Activated naive CD8-positive, alpha-beta T cell treated with anti-CD3 and anti-CD28 coated beads, Interleukin-2, amount 50 U/mL, for 24 hours (primary cell): ENCODE measurements at regions not wholly inside any gene's neighbourhood (a gene's known extent, or its start where the extent isn't known, plus 50 kb on each side); places are given as distances from the start of the nearest gene placed in this dataset.
"Not testable (repeated sequence)": the region's sequence is repeated elsewhere in the genome, so short reads cannot be mapped to it uniquely, and the experiment has no call there.

ENCODE experiments used
- ATAC-seq: fragments of 150-1000 bp; cut with Tn5 transposase; one replicate; pipeline ENCODE4 v1.10.0; 2021
- DNase-seq: peaks from one replicate; pipeline ENCODE4 v3.0.0; 2021
- H3K27ac Mint-ChIP-seq: one replicate; pipeline ENCODE4 v1.8.0; 2021; ENCODE audit warnings: mild to moderate bottlenecking, mixed read lengths
- H3K27me3 Mint-ChIP-seq: one replicate; pipeline ENCODE4 v1.8.0; 2021; ENCODE audit warnings: mixed read lengths
- H3K36me3 Mint-ChIP-seq: one replicate; pipeline ENCODE4 v1.8.0; 2021; ENCODE audit warnings: low read depth, mixed read lengths
- H3K4me1 Mint-ChIP-seq: one replicate; pipeline ENCODE4 v1.8.0; 2021; ENCODE audit warnings: mixed read lengths
- H3K4me3 Mint-ChIP-seq: one replicate; pipeline ENCODE4 v1.8.0; 2021; ENCODE audit warnings: mild to moderate bottlenecking, moderate library complexity, mixed read lengths
- H3K9me3 Mint-ChIP-seq: one replicate; pipeline ENCODE4 v1.8.0; 2021; ENCODE audit warnings: mixed read lengths

- H3K9me3 Mint-ChIP-seq: no peaks in the 10 kb centered on the region
- H3K27me3 Mint-ChIP-seq: peaks cover 3% of the 10 kb centered on the region
- no peak overlapping the region for H3K4me3 Mint-ChIP-seq
- DNase-seq (no peak), ATAC-seq (no peak)
- H3K4me1 Mint-ChIP-seq: peaks cover 36% of the 10 kb centered on the region
- H3K36me3 Mint-ChIP-seq: no peaks in the 10 kb centered on the region
- H3K27ac Mint-ChIP-seq: no peak overlapping the region
Measured at GRCh38 chr10:30752481-30752881, 122.9 kb upstream of the LYZL2 start.

GRCh38 chr10:30751678-30752331 is 122.3 kb upstream of the LYZL2 start:
- DNase-seq (peak; percentile 84), ATAC-seq (peak; percentile 74)
- Mint-ChIP-seq H3K4me1 (peaks cover 43% of the 10 kb centered on the region), H3K4me3 (peak overlapping the region; percentile 47), H3K36me3 (no peaks in the 10 kb centered on the region), H3K27me3 (peaks cover 3% of the 10 kb centered on the region), H3K27ac (peak overlapping the region; percentile 53), H3K9me3 (no peaks in the 10 kb centered on the region)

- peaks cover 3% of the 10 kb centered on the region for H3K27me3 Mint-ChIP-seq
- H3K4me3 Mint-ChIP-seq: peak overlapping the region; percentile 47
- no peaks in the 10 kb centered on the region for H3K9me3 Mint-ChIP-seq
- peak; percentile 53 for ATAC-seq
- no peaks in the 10 kb centered on the region for H3K36me3 Mint-ChIP-seq
- peaks cover 45% of the 10 kb centered on the region for H3K4me1 Mint-ChIP-seq
- DNase-seq: no peak
- peak overlapping the region; percentile 53 for H3K27ac Mint-ChIP-seq
Measured at GRCh38 chr10:30750971-30751677, 121.6 kb upstream of the LYZL2 start.

GRCh38 chr10:30749385-30749784 is 119.8 kb upstream of the LYZL2 start:
- Mint-ChIP-seq H3K4me3 (no peak overlapping the region), H3K36me3 (no peaks in the 10 kb centered on the region), H3K27me3 (peaks cover 5% of the 10 kb centered on the region), H3K9me3 (no peaks in the 10 kb centered on the region), H3K27ac (no peak overlapping the region), H3K4me1 (peaks cover 47% of the 10 kb centered on the region)
- ATAC-seq (no peak), DNase-seq (no peak)

- ATAC-seq: no peak
- Mint-ChIP-seq H3K9me3 (no peaks in the 10 kb centered on the region), H3K36me3 (no peaks in the 10 kb centered on the region), H3K27ac (peak overlapping the region; percentile 43), H3K27me3 (peaks cover 5% of the 10 kb centered on the region), H3K4me3 (no peak overlapping the region), H3K4me1 (peaks cover 53% of the 10 kb centered on the region)
- DNase-seq: no peak
Measured at GRCh38 chr10:30748152-30748973, 118.8 kb upstream of the LYZL2 start.

- peaks cover 5% of the 10 kb centered on the region for H3K27me3 Mint-ChIP-seq
- no peaks in the 10 kb centered on the region for H3K36me3 Mint-ChIP-seq
- H3K27ac Mint-ChIP-seq: peak overlapping the region; percentile 43
- H3K9me3 Mint-ChIP-seq: no peaks in the 10 kb centered on the region
- DNase-seq (peak; percentile 44), ATAC-seq (peak; percentile 78)
- H3K4me1 Mint-ChIP-seq: peaks cover 59% of the 10 kb centered on the region
- no peak overlapping the region for H3K4me3 Mint-ChIP-seq
Measured at GRCh38 chr10:30747633-30748032, 118.1 kb upstream of the LYZL2 start.

- DNase-seq (no peak), ATAC-seq (no peak)
- Mint-ChIP-seq H3K4me3 (no peak overlapping the region), H3K9me3 (no peaks in the 10 kb centered on the region), H3K36me3 (no peaks in the 10 kb centered on the region), H3K27ac (no peak overlapping the region), H3K27me3 (peaks cover 2% of the 10 kb centered on the region), H3K4me1 (peaks cover 60% of the 10 kb centered on the region)
Measured at GRCh38 chr10:30745953-30746352, 116.4 kb upstream of the LYZL2 start.

GRCh38 chr10:30744106-30744505 is 114.6 kb upstream of the LYZL2 start:
- H3K27ac Mint-ChIP-seq: peak overlapping the region; percentile 60
- H3K27me3 Mint-ChIP-seq: peaks cover 2% of the 10 kb centered on the region
- peaks cover 47% of the 10 kb centered on the region for H3K4me1 Mint-ChIP-seq

GRCh38 chr10:30743586-30743985 is 114.0 kb upstream of the LYZL2 start:
- Mint-ChIP-seq H3K27ac (peak overlapping the region; percentile 60), H3K9me3 (no peaks in the 10 kb centered on the region), H3K27me3 (peaks cover 2% of the 10 kb centered on the region), H3K36me3 (no peaks in the 10 kb centered on the region), H3K4me1 (peaks cover 47% of the 10 kb centered on the region), H3K4me3 (no peak overlapping the region)
- DNase-seq (no peak), ATAC-seq (no peak)

More at GRCh38 chr10:30744106-30744505, 114.6 kb upstream of the LYZL2 start:
- Mint-ChIP-seq H3K9me3 (no peaks in the 10 kb centered on the region), H3K36me3 (no peaks in the 10 kb centered on the region), H3K4me3 (no peak overlapping the region)
- no peak for DNase-seq
- no peak for ATAC-seq

- peak; percentile 41 for DNase-seq
- Mint-ChIP-seq H3K9me3 (no peaks in the 10 kb centered on the region), H3K36me3 (no peaks in the 10 kb centered on the region), H3K27me3 (peaks cover 2% of the 10 kb centered on the region), H3K4me1 (peaks cover 45% of the 10 kb centered on the region), H3K4me3 (no peak overlapping the region), H3K27ac (peak overlapping the region; percentile 55)
- ATAC-seq: peak; percentile 70
Measured at GRCh38 chr10:30742471-30742870, 112.9 kb upstream of the LYZL2 start.

GRCh38 chr10:30740774-30741173 is 111.2 kb upstream of the LYZL2 start:
- not testable (repeated sequence) for H3K36me3 Mint-ChIP-seq, H3K9me3 Mint-ChIP-seq, H3K27ac Mint-ChIP-seq, DNase-seq, H3K27me3 Mint-ChIP-seq, ATAC-seq, H3K4me3 Mint-ChIP-seq
- H3K4me1 Mint-ChIP-seq: peaks cover 48% of the 10 kb centered on the region

GRCh38 chr10:30738416-30738815 is 108.9 kb upstream of the LYZL2 start:
- H3K27me3 Mint-ChIP-seq: peaks cover 10% of the 10 kb centered on the region
- no peak overlapping the region for H3K27ac Mint-ChIP-seq
- no peak for ATAC-seq
- DNase-seq: no peak
- H3K9me3 Mint-ChIP-seq: no peaks in the 10 kb centered on the region
- H3K4me3 Mint-ChIP-seq: no peak overlapping the region
- no peaks in the 10 kb centered on the region for H3K36me3 Mint-ChIP-seq
- peaks cover 44% of the 10 kb centered on the region for H3K4me1 Mint-ChIP-seq

GRCh38 chr10:30737931-30738391 is 108.4 kb upstream of the LYZL2 start:
- no peak overlapping the region for H3K27ac Mint-ChIP-seq
- peaks cover 10% of the 10 kb centered on the region for H3K27me3 Mint-ChIP-seq
- no peak overlapping the region for H3K4me3 Mint-ChIP-seq
- ATAC-seq (peak; percentile 38), DNase-seq (peak; percentile 12)
- no peaks in the 10 kb centered on the region for H3K36me3 Mint-ChIP-seq
- H3K9me3 Mint-ChIP-seq: no peaks in the 10 kb centered on the region
- peaks cover 41% of the 10 kb centered on the region for H3K4me1 Mint-ChIP-seq

GRCh38 chr10:30736685-30737232 is 107.2 kb upstream of the LYZL2 start:
- Mint-ChIP-seq H3K36me3 (no peaks in the 10 kb centered on the region), H3K27me3 (peaks cover 10% of the 10 kb centered on the region), H3K27ac (peak overlapping the region; percentile 75), H3K9me3 (no peaks in the 10 kb centered on the region), H3K4me3 (no peak overlapping the region), H3K4me1 (peaks cover 29% of the 10 kb centered on the region)
- DNase-seq (peak; percentile 38), ATAC-seq (peak; percentile 94)
